ENCODE measurements at regions not wholly inside any gene's neighbourhood (a gene's known extent, or its start where the extent isn't known, plus 50 kb on each side); places are given as distances from the start of the nearest gene placed in this dataset.

GRCh38 chr4:184540307-184540706 lies 66.0 kb upstream of the IRF2 start:
- TF ChIP-seq CTCF (IDR thresholded peaks at IDR 0.05): no peak
- no peak for TF ChIP-seq POLR2A (IDR thresholded peaks at IDR 0.05; ENCODE audit: low read depth)
- no peak for TF ChIP-seq POLR2AphosphoS5 (IDR thresholded peaks at IDR 0.05)

Data from esophagus muscularis mucosa (tissue), 3 donors.